Suprapubic skin (tissue), 3 donors: ENCODE measurements at regions not wholly inside any gene's neighbourhood (a gene's known extent, or its start where the extent isn't known, plus 50 kb on each side); places are given as distances from the start of the nearest gene placed in this dataset.

Experiments used
- CTCF ChIP-seq, 2 donors: fragments of 200-600 bp in 1 of 2; fragments of 450-650 bp in 1 of 2; sonication (generic) in 1 of 2; IDR thresholded peaks; one replicate each; pipeline ENCODE4 v1.5.1; 2016 to 2019; ENCODE audit warnings: antibody characterized with exemption in 2 of 2, mild to moderate bottlenecking in 1 of 2, moderate library complexity in 1 of 2
- EP300 ChIP-seq: sonication (generic); formaldehyde crosslinking; IDR thresholded peaks from one replicate; pipeline ENCODE4 v1.6.1; 2017; ENCODE audit warnings: antibody characterized with exemption
- POLR2A ChIP-seq, 2 donors: fragments of 450-650 bp; IDR thresholded peaks; one replicate each; pipeline ENCODE4 v1.6.1; 2017; ENCODE audit warnings: antibody characterized with exemption in 2 of 2, mild to moderate bottlenecking in 2 of 2, moderate library complexity in 2 of 2

GRCh38 chr10:33507662-33508425 is 173.4 kb upstream of the NRP1 start:
- TF ChIP-seq CTCF (IDR thresholded peaks at IDR 0.05) (no peak), POLR2A (IDR thresholded peaks at IDR 0.05) (no peak), EP300 (no peak)
